ENCODE measurements at regions not wholly inside any gene's neighbourhood (a gene's known extent, or its start where the extent isn't known, plus 50 kb on each side); places are given as distances from the start of the nearest gene placed in this dataset.

GRCh38 chr4:110967936-110968335 is 345.1 kb upstream of the PITX2 start:
- no peak for ATAC-seq

DNA sequence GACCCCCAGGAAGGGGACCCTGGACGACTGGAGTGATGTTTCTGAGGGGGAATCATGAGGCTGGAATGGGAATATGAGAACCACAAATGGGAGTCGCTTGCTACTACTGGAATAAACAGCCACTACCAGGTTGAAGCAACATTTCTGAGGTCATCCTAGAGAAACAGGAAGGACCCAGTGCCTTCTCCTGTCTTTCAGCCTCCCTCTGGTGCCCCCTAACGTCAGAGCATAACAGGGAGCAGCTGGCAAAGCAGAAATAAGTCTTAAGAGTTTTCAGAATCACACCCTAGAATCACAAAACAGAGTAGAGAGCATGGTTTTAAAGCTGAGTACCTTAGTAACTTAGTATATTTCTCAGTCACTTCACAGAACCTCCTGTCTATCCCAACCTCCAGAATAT is 347.8 kb upstream of the PITX2 start:
- no peak for ATAC-seq

DNA sequence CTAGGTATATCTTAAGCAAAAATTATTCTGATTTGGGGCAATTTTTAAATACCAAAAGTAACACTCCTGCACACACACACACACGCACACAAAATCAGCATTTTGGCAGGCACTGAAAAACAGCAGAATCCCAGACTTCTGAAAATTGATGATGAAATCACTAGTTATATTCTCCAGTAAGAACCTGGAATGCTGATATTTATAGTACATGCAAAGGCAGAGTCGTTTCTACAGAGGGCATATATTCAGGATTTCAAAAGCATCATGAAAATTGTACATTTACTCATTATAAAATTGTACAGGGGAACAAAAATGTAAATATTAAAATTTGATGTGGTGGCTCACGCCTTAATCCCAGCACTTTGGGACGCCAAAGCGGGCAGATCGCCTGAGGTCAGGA is 352.5 kb upstream of the PITX2 start:
- no peak for ATAC-seq

DNA sequence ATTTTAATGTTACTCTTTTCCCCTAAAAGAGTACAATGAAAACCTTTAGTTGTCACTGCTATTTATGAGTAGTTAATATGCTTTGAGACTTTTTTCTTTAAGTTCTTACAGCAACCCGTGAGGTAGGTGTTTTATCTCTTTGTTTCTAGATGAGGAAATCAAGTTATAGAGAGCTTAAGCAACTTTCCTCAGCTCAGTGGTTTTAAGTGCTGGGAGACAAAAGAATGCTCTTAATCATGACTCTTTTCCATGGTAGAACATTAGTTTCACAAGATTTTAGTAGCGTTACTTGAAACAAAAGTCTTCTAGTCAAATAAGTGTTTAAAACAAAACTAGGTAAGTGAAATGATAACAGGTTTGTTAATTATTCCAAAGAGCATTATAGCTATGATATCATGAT is 354.7 kb upstream of the PITX2 start:
- ATAC-seq = no peak

DNA sequence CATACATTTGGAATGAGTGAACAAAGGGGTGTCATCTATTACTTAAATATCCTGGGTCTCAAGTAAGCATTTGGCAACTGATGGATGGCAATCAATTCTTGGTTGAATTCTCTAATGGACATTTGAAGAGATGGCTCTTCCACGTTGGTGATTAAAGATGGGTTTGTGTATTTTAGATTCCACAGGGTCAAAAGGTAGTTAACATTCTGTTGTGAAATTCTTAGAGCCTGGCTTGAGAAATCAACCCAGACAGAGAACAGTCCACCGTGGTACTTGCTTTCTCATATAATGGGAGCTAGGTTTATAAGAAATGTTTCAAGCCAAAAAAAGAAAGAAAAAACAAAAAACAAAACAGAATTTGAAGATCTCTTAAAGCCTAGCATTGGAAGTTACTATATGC is 355.9 kb upstream of the PITX2 start:
- no peak for ATAC-seq

- ATAC-seq = no peak
Measured at GRCh38 chr4:110982486-110982885, 359.6 kb upstream of the PITX2 start.

DNA sequence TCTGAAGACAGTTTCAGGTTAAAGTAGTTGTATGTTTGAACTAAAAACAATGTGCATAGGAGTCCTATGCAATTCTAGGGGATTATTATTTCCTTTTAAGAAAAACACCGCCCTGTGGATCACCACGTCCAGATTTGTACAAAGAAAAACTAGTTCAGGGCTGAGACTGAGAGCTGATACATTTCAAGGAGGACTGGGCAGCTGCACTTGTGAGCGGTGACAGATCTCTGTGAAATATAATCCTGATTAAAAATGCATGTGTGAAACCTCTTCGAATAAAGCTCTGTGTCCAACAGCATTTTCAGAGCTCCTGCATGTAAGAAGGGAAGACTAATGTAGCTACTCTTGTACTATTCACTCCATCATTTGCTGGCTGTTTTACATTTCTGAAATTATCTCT is 365.8 kb upstream of the PITX2 start:
- ATAC-seq = no peak

- no peak for ATAC-seq
Measured at GRCh38 chr4:110989125-110989524, 366.2 kb upstream of the PITX2 start.

- ATAC-seq = no peak
Measured at GRCh38 chr4:110994781-110995180, 371.9 kb upstream of the PITX2 start.

DNA sequence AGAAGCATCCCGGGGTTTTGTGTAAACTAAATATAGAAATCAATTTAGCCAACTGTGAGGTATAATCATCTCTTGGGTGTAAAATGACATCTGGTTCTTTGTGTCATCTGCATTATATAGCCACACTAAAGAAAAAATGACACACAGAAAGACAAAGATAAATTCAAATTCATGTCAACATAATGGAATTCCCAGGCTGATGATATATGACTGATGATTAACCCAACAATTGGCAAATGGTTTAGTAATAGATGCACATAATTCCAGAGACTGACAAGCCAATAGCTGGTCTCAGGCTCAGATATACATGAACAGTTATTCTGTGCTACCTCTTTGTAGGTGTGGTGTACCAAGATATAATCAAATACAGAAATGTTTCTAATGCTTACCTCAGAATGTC is 375.4 kb upstream of the PITX2 start:
- no peak for ATAC-seq

DNA sequence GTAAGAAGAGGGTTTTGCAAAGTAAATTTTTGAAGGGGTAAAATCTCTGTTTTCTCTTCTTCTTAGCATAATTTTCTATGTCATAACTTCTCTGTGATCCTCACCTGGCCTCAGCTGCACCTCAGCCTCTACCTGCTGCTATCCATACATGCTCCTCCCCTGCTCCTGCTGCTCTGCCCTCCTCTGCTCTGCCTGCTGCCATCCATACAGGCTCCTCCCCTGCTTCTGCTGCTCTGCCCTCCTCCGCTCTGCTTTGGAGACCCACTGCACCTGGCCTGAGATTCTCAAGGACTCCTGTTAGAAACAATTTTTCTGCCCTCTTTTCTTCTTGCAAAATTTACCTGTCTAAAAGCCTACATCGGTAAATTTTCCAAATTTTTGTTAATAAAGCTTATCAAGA is 388.6 kb upstream of the PITX2 start:
- no peak for ATAC-seq

DNA sequence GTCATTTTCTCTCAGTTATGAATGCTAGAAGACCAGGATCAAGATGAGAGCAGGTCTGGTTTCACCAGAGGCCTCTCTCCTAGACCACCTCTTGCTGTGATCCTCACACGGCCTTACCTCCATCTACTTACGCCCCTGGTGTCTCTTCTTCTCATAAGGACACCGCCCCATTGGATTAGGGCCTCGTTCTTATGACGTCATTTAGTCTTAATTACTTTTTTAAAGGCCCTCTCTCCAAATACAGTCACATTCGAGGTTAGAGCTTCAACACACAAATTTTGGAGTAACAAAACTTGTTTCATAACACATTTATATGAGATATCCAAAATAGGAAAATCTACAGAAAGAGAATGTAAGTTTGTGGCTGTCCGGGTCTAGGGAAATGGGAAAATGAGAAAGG is 391.0 kb upstream of the PITX2 start:
- ATAC-seq = no peak

DNA sequence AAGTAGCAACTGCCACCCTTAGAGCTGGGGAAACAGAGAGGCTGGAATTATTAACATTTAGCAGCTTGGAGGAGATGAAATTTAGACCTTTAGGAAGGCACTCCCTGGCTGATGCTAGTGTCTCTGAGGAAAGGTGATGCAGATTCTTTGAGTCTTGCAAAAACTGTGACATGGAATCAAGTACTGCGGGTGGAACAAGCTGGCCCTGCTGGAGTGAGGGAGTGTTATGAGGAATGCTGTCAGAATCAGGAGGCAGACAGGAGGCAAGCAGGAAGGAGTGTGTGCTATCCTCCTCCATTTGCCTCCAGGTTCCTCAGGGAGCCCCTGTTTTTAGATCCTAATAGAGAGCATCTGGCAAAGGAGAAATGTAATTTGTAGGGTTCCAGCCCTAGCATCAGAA is 391.7 kb upstream of the PITX2 start:
- no peak for ATAC-seq

DNA sequence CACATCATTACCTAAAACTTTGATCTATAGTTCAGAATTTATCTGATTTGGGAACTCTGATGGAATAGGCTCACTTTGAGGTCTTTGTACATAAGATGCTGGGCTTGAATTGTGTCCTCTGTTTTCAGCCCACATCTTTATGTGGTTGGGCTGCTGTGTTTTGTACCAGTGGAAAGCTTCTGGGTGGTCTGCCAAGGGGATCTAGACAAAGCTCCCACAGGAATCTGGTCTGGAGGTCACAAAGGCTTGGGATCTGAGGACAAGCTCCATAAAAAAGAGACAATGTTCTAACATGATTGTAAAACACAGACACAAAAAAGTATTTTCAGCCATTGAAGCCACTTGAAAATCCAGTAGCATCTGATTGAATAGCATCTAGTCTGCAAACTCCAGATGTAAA is 393.5 kb upstream of the PITX2 start:
- ATAC-seq = no peak

- ATAC-seq = no peak
Measured at GRCh38 chr4:111018216-111018615, 395.3 kb upstream of the PITX2 start.

DNA sequence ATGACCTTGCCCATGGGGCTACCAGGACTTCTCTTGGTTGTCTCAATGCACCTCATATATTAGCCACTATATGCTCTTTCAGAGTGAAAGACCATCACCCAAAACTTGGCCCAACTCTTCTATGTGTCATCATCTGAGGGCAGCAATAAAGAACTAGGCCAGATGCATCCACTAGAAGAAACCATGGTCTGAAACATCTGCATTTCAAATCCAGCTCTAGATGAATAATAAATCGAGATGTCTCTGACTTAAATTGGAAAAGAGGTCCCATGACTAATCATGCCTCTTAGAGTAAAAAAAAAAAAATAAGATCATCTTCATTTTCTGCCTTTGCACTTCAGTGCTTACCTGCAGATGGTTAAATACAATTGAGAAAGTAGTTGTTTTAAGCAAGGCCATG is 397.6 kb upstream of the PITX2 start:
- ATAC-seq = no peak

GRCh38 chr4:111020961-111021360 is 398.1 kb upstream of the PITX2 start:
- no peak for ATAC-seq

GRCh38 chr4:111022758-111023157 is 399.9 kb upstream of the PITX2 start:
- no peak for ATAC-seq

DNA sequence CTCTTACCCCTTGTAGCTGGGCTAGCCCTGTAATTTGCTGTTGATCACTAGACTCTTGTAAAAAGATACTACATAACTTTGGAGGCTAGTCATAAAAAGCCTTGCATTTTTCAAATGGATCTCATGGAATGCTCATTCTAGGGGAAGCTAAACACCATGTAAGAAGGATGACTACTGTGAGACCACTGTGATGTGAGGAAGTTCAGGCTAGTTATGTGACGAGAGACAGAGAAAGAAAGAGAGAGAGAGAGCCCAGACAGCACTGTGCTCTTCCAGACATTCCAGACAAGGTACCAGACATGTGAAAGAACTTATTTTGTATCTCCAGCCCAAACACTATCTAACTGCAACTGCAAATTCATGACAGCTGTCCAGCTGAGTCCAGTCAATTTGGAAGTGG is 404.6 kb upstream of the PITX2 start:
- ATAC-seq = no peak

DNA sequence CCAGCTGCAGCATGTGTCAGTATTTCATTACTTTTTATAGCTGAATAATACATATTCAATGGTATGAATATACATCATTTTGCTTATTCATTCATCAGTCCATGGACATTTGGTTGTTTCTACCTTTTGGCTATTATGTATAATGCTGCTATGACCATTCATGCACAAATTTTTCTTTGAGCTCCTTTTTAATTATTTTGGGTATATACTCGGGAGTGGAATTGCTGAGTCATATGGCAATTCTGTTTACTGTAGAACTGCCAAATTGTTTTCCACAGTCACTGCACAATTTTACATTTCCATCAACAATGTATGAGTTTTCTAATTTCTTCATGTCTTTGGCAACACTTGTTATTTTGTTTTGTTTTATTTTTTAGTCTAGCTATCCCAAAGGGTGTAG is 405.9 kb upstream of the PITX2 start:
- no peak for ATAC-seq

- ATAC-seq = no peak
Measured at GRCh38 chr4:111031001-111031579, 408.2 kb upstream of the PITX2 start.

GRCh38 chr4:111031596-111031995 is 408.7 kb upstream of the PITX2 start:
- ATAC-seq = no peak

DNA sequence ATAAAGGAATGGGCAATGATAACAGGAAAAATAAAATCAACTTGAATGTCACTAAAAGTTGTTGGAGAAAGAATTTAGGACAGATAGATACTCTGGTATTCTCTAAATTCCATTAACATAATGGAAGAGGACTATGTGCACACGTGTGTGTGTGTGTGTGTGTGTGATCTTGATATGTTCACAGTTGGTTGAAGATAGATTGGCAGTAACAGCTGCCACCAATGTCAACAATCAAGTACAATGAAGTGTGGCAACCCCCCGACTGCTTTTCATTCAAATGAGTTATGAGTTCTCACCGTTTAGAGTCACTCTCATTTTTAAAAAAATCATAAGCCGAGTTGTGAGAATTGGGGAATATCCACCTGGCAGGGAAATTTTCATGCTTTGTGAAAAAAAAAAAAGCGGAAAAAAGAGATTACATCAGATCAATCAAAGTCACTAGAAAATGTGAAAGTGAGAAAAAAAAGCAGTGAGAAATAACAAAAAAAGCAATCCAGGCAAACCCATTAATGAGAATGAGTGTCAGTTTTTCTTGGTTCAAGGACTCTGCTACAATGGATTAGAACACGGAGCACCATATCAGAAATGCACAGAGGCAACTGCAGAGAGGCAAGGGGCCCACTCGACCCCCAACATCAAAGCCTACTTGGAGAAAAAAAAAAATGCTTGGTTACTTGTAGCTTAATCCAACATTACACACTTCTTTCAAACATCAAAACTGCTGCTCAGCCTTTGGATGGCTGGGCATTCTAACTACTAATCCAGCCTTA is 414.9 kb upstream of the PITX2 start:
- no peak for ATAC-seq

- no peak for ATAC-seq
Measured at GRCh38 chr4:111040904-111041303, 418.0 kb upstream of the PITX2 start.

DNA sequence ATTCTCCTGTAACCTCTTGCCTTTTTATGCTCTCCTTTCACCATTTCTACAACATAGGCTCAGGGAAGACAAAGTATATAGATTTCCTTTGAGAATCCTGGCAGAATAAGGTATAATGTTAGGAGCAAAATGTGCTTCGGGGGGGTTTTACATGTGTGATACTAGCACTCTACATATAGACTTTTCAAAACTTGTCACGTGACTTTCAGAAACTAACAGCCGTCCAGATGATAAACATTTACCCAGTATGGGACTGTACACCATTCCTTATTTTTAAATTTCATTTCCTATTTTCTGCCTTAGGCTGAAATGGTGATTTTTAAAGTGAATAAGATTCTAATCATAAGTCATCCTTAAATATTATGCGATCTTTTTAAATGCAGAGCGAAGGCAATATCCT is 420.4 kb upstream of the PITX2 start:
- no peak for ATAC-seq

Data from activated CD4-positive, CD25-positive, alpha-beta regulatory T cell treated with anti-CD3 and anti-CD28 coated beads, Interleukin-2, amount 50 U/mL, for 24 hours (primary cell).